ENCODE measurements at regions not wholly inside any gene's neighbourhood (a gene's known extent, or its start where the extent isn't known, plus 50 kb on each side); places are given as distances from the start of the nearest gene placed in this dataset.
"Not testable (repeated sequence)": the region's sequence is repeated elsewhere in the genome, so short reads cannot be mapped to it uniquely, and the experiment has no call there.

GRCh38 chr5:111927191-111927590, 170.2 kb upstream of the NREP start:
- no peak for DNase-seq (ENCODE audit: low spot score)
- intact Hi-C loops (cut with DNase I) = no loop called here
- 94% methylated on average over 2 of the region's 2 CpGs for WGBS
- no peak overlapping the region for H3K27ac ChIP-seq
- H3K9me3 ChIP-seq = no peaks in the 10 kb centered on the region
- no peaks in the 10 kb centered on the region for H3K36me3 ChIP-seq
- H3K4me3 ChIP-seq = no peak overlapping the region
- H3K4me1 ChIP-seq (replicated peaks) = no peaks in the 10 kb centered on the region
- TF ChIP-seq CTCF (IDR thresholded peaks at IDR 0.05) (no peak), POLR2AphosphoS5 (IDR thresholded peaks at IDR 0.05) (no peak), POLR2A (IDR thresholded peaks at IDR 0.05) (no peak)
- no peaks in the 10 kb centered on the region for H3K27me3 ChIP-seq (replicated peaks; ENCODE audit: insufficient read depth)

GRCh38 chr5:111926026-111926425, 169.0 kb upstream of the NREP start:
- intact Hi-C loops (cut with DNase I) = no loop called here
- H3K4me3 ChIP-seq = no peak overlapping the region
- 93% methylated on average over 3 of the region's 3 CpGs for WGBS
- H3K36me3 ChIP-seq = no peaks in the 10 kb centered on the region
- H3K27ac ChIP-seq = no peak overlapping the region
- no peaks in the 10 kb centered on the region for H3K27me3 ChIP-seq (replicated peaks; ENCODE audit: insufficient read depth)
- no peak for TF ChIP-seq POLR2A (IDR thresholded peaks at IDR 0.05)
- no peak for TF ChIP-seq CTCF (IDR thresholded peaks at IDR 0.05)
- no peak for TF ChIP-seq POLR2AphosphoS5 (IDR thresholded peaks at IDR 0.05)
- no peak for DNase-seq (ENCODE audit: low spot score)
- H3K4me1 ChIP-seq (replicated peaks) = no peaks in the 10 kb centered on the region
- H3K9me3 ChIP-seq = no peaks in the 10 kb centered on the region

- WGBS = 88% methylated on average over 4 of the region's 4 CpGs
- Histone ChIP-seq H3K27me3 (replicated peaks; ENCODE audit: insufficient read depth) (no peaks in the 10 kb centered on the region), H3K9me3 (no peaks in the 10 kb centered on the region), H3K4me1 (replicated peaks) (no peaks in the 10 kb centered on the region), H3K27ac (no peak overlapping the region), H3K36me3 (no peaks in the 10 kb centered on the region), H3K4me3 (no peak overlapping the region)
- TF ChIP-seq POLR2A (IDR thresholded peaks at IDR 0.05) (no peak), CTCF (IDR thresholded peaks at IDR 0.05) (no peak), POLR2AphosphoS5 (IDR thresholded peaks at IDR 0.05) (no peak)
- intact Hi-C loops (cut with DNase I) = no loop called here
- no peak for DNase-seq (ENCODE audit: low spot score)
Measured at GRCh38 chr5:111922344-111922743, 165.3 kb upstream of the NREP start.

GRCh38 chr5:111921691-111922090, 164.7 kb upstream of the NREP start:
- H3K9me3 ChIP-seq; H3K27ac ChIP-seq; H3K27me3 ChIP-seq (replicated peaks; ENCODE audit: insufficient read depth); intact Hi-C loops (cut with DNase I); H3K36me3 ChIP-seq; H3K4me1 ChIP-seq (replicated peaks); DNase-seq (ENCODE audit: low spot score); H3K4me3 ChIP-seq: not testable (repeated sequence)
- 94% methylated on average over 2 of the region's 2 CpGs for WGBS

GRCh38 chr5:111914966-111915636, 158.1 kb upstream of the NREP start:
- no peak for TF ChIP-seq CTCF (IDR thresholded peaks at IDR 0.05)
- no peak for TF ChIP-seq POLR2AphosphoS5 (IDR thresholded peaks at IDR 0.05)
- no peak for TF ChIP-seq POLR2A (IDR thresholded peaks at IDR 0.05)
- no peak overlapping the region for H3K27ac ChIP-seq
- DNase-seq (ENCODE audit: low spot score) = no peak
- intact Hi-C loops (cut with DNase I) = no loop called here
- H3K27me3 ChIP-seq (replicated peaks; ENCODE audit: insufficient read depth) = no peaks in the 10 kb centered on the region
- no peaks in the 10 kb centered on the region for H3K9me3 ChIP-seq
- H3K36me3 ChIP-seq = no peaks in the 10 kb centered on the region
- 65% methylated on average over 1 of the region's 1 CpG for WGBS
- H3K4me3 ChIP-seq = no peak overlapping the region
- no peaks in the 10 kb centered on the region for H3K4me1 ChIP-seq (replicated peaks)

Data from prostate gland (tissue), 2 donors.